ACHN (cell line): ENCODE measurements at regions not wholly inside any gene's neighbourhood (a gene's known extent, or its start where the extent isn't known, plus 50 kb on each side); places are given as distances from the start of the nearest gene placed in this dataset.
"Not testable (repeated sequence)": the region's sequence is repeated elsewhere in the genome, so short reads cannot be mapped to it uniquely, and the experiment has no call there.

Experiments used
- DNase-seq: peaks from one replicate; pipeline ENCODE4 v3.0.0-alpha.2; 2015
- in situ Hi-C: cut with HindIII; loops from 2 replicates; pipeline ENCODE4 v1.10.0; 2017; ENCODE audit warnings: low sequenced_read_pairs, low pct_ligation_motif_present, low pct_unique_long_range_greater_than_20kb

GRCh38 chr2:231644426-231644825 lies 51.8 kb downstream of the TEX44 start:
- in situ Hi-C loops: no loop called here

GRCh38 chr2:231646476-231646875 lies 53.8 kb downstream of the TEX44 start:
- DNase-seq: no peak
- in situ Hi-C loops: no loop called here

More at GRCh38 chr2:231644426-231644825, 51.8 kb downstream of the TEX44 start:
- no peak for DNase-seq

GRCh38 chr2:231648579-231649174 lies 56.0 kb downstream of the TEX44 start:
- in situ Hi-C loops: no loop called here

GRCh38 chr2:231651561-231651960 lies 56.8 kb upstream of the PTMA start:
- in situ Hi-C loops, DNase-seq: not testable (repeated sequence)

More at GRCh38 chr2:231648579-231649174, 56.0 kb downstream of the TEX44 start:
- DNase-seq: peak; percentile 75

GRCh38 chr2:231655488-231655887 lies 52.8 kb upstream of the PTMA start:
- in situ Hi-C loops: no loop called here
- no peak for DNase-seq

- DNase-seq: no peak
- in situ Hi-C loops: no loop called here
Measured at GRCh38 chr2:231655894-231656293, 52.4 kb upstream of the PTMA start.
